ENCODE measurements at regions not wholly inside any gene's neighbourhood (a gene's known extent, or its start where the extent isn't known, plus 50 kb on each side); places are given as distances from the start of the nearest gene placed in this dataset.
"Not testable (repeated sequence)": the region's sequence is repeated elsewhere in the genome, so short reads cannot be mapped to it uniquely, and the experiment has no call there.

DNA sequence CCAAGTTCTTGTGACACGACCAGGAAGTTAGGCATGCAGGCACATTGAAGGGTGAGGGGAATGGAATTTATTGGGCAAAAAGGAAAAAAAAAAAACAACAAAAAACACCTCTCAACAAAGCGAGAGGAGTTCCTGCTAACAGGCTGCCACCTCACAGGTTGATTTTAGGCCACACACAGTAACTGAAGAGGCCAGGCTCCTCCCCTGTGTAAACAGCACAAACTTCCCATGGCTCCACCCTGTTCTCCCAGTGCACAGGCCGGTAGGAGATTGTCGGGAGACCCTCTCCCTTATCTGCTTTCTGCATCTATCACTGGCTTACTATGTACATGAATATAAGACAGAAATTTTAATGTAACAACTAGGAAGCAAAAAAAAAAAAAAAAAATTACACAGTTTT lies 283.0 kb downstream of the ZFY start:
- TF ChIP-seq, protein P1, sequence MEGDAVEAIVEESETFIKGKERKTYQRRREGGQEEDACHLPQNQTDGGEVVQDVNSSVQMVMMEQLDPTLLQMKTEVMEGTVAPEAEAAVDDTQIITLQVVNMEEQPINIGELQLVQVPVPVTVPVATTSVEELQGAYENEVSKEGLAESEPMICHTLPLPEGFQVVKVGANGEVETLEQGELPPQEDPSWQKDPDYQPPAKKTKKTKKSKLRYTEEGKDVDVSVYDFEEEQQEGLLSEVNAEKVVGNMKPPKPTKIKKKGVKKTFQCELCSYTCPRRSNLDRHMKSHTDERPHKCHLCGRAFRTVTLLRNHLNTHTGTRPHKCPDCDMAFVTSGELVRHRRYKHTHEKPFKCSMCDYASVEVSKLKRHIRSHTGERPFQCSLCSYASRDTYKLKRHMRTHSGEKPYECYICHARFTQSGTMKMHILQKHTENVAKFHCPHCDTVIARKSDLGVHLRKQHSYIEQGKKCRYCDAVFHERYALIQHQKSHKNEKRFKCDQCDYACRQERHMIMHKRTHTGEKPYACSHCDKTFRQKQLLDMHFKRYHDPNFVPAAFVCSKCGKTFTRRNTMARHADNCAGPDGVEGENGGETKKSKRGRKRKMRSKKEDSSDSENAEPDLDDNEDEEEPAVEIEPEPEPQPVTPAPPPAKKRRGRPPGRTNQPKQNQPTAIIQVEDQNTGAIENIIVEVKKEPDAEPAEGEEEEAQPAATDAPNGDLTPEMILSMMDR (IDR thresholded peaks at IDR 0.05) = not testable (repeated sequence)
- not testable (repeated sequence) for TF ChIP-seq POLR2A, EP300 (IDR thresholded peaks at IDR 0.05)

Measured in suprapubic skin (tissue), 3 donors.